NCI-H82 treated with DMSO at 0.1 percent for 48 hours (cell line): ENCODE measurements at regions not wholly inside any gene's neighbourhood (a gene's known extent, or its start where the extent isn't known, plus 50 kb on each side); places are given as distances from the start of the nearest gene placed in this dataset.
"Not testable (repeated sequence)": the region's sequence is repeated elsewhere in the genome, so short reads cannot be mapped to it uniquely, and the experiment has no call there.

Source experiments
- DNase-seq: peaks from one replicate; lab custom pipeline; 2025; ENCODE audit not compliant: unreplicated experiment; lab: John Stamatoyannopoulos, UW

DNA sequence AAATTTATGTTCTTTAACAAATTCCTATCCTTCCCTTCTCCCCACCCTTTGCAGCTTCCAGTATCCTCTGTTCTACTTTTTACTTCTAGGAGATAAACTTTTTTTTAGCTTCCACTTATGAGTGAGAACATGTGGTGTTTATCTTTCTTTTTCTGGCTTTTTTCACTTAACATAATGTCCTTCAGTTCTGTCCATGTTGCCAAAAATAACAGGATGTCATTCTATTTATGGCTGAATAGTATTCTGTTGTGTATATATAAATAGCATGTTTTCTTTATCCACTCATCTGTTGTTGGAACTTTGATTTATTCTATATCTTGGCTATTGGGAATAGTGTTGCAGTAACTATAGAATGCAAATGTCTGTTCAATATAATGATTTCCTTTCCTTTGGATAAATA is 1191.2 kb downstream of the CNTNAP5 start:
- no peak for DNase-seq

DNA sequence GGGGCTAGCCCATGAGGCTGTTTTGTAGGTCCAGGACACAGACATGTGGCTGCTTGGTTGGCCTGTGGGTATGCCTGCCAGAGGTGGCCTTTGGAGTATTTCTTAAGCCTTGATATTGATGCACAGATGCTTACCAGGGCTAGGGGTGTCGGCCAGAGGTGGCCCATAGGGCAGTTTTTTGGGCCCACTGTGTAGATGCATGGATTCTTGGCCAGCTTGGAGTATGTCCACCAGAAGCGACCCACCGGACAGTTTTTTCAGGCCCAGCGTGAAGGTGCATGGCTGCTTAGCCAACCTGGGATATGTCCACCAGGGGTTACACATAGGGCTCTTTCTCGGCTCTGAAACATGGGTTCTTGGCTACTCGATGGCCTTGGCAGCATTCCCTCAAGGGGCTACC is 1199.1 kb downstream of the CNTNAP5 start:
- DNase-seq, result no peak

DNA sequence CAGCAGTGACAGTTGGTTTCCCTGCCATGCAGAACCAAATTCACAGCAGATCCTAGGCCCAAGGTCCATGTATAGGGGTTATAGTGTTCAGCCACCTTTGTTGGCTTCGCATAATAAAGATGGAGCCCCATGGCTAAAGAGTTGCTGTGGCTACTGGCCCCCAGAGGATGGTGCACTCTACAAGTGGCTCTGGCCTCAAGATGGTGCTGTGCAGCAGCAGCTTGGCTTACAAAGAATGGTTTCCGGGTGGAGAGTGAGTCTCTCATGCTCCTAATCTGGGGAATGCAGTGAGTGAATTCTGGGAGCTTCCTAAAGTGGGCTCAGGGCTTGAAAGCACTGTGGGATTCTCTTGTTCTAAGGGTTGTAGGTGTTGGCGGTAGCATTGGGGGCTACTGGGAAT is 1199.7 kb downstream of the CNTNAP5 start:
- no peak for DNase-seq

DNA sequence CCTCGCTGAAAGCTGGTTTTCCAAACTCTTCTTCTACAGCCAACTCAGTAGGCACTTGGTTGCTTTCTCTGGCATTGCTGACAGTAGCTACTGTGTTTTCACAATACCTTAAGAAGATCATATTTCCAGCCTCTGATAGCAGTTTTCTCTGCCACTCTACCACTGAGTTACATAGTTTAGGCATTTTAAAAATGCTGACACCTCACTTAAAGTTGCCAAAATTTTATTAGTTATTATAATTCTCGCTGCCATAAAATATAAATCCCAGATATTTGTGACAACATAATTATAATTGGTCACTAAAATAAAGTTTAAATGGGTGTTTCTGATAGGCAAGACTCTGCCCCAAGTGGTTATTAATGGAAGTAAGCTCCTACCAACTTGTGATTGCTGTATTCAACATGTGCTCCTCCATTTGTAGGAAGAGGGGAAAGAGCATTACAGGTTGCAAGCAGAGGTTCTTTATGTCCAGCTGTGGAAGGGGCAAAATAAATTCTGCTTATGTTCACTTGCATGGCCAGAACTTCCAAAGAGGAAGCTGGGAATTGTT is 1202.8 kb downstream of the CNTNAP5 start:
- DNase-seq, result no peak

DNA sequence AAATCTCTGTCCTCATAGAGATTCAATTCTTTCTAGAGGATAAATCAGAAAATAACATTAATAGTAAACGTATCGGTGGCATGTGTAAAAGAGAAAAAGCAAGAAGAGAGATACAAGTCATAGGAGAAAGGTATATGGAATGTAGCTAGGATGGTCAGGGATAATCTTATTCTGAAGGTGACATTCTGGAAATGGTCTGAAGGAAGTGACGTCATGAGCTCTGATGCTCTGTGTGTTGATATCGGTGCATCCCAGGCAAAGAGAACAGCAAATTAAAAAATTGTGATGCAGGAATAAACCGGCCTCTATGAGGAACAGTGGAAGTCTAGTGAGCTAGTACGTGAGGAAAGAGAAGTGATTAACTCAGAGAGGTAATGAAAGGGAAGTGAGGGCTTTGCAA is 1215.8 kb downstream of the CNTNAP5 start:
- DNase-seq, result no peak

DNA sequence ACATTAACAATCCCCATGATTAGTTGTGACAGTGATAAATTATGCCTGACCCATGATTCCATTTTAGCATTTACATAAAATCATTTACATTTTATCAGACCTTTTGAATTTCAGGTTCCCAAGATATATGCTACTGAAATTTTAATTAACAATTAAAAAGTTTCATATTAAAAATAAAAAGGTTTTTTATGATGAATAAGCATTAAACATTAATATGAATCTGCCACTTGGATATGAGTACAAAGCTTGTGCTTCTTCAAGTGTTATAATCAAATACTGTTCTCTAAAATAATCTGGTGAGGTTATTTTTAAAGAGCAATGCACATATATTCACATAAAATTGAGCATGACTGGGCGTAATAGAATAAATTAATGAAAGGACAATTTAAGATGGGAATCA is 1218.0 kb downstream of the CNTNAP5 start:
- no peak for DNase-seq

DNA sequence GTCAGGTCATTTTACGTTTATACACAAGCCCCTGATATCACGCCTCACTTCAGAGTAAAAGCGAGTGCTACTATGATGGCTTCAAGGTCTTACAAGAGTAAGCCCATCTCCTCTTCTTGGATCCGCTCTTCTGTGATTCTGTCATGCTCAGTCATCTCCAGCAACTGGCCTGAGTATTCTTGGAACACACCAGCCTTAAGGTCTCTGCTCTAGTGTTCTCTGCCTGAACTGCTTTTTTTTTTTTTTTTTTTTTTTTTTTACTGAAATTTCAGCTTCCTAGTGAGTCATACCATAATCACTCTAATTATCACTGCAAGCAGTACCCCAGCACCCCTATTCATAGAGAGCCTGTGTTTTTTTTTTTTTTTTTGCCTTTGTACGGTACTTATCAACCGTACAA is 1228.9 kb downstream of the CNTNAP5 start:
- DNase-seq, result no peak

DNA sequence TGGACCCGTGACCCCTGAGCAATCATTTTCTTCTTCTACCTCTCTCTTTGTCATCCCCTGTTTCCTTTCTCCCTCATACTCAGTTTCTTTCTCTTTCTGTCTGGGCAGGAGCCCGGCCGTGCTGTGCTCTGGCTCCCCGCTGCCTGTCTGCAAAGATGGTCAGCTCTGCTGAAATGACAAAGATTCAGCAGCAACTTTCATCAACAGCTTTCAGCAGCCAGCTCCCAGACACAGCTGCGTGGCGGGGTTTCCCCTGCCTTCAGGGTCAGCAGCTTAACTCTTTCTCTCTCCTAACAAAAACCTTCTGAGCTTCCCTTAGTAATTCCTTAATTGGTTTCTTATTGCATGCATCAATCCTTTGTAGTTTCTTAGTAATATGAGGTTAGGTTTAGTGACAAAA is 1234.4 kb downstream of the CNTNAP5 start:
- DNase-seq, result no peak

DNA sequence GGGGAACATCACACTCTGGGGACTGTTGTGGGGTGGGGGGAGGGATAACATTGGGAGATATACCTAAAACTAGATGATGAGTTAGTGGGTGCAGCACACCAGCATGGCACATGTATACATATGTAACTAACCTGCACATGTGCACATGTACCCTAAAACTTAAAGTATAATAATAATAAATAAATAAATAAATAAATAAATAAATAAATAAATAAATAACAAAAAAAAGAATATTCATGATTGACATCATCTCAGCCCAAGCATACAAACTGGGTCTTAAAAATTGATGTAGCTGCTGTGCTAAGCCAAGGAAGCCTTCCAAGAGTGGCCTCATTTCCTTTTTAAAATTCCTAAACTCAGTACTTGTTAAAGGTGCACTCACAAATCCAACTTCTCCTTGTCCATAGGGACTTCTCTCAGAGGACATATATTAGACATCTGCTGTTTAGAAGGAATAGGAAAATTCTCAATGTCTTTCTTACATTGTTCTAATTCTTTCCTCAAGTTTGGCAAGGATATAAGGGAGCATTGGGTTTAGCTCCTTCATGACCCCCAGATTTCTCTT is 1235.4 kb downstream of the CNTNAP5 start:
- DNase-seq, result not testable (repeated sequence)

DNA sequence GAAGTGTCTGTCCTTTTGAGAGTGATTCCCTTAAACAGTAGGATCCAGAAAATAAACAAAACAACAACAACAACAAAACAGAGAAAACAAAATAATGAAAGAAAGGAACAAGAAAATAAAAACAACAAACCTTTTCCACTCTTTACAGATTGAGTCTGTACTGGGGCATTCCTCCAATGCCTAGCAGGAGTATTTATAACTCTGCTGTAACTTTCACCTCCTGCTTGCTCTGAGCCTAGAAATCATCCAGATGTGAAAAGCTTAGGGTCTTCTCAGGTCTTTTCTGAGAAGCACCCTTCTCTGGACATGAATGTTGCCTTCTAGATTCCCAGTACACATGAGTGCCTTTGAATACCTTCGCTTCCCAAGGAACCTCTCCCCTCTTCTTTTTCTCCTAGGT is 1239.4 kb downstream of the CNTNAP5 start:
- no peak for DNase-seq

DNA sequence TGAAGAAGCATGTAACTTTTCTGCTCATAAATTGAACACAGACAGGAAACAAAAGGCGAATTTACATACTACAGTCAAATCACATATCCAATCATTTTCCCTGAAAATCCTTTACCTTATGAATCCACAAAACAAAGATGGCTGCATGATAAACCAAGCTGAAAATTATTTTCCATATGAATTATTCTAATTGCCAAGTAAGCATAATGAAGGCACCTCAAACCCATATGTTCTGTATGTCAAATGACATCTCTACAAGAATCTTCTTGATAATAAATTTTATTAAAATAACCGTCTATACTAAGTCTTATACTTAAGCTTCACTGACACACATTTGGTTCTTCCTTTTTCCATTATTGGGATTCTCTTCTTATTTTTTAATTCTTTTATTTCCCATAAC is 1242.6 kb downstream of the CNTNAP5 start:
- no peak for DNase-seq

DNA sequence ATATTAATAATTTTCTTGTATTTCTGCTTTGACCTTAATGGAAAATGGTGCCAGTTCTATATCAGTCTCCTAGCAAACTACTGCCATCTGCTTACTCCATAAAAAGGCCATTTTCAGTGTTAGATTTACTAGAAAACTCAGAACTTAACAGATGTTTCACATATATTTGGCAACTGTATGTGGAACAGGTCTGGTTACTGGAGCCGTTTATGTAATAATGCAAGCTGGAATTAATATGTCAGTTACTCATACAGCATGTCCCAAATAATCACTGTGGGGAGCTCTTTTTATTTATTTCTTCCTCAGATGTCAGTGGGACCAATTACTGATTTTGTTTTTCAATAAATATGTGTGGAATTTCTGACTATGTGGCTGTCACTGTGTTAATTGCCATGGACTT is 1247.6 kb downstream of the CNTNAP5 start:
- no peak for DNase-seq

DNA sequence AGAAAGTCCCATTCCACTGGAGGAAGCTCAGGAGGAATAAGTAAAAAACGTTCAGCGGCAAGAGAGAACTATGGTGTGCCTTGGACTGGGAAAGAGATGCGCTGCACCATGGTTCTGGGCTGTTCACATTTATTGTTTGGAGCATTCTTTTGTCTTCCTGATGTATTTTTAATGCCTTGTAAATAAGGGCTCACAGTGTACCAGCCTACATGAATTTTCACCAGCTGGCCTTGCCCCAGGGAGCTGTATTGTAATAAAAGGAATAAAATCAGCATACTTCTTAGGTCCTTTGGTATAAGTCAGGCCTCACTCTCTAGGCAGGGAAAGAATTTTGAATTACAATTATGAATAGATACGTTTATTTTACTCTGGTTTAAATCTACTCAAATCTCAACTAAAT is 1249.6 kb downstream of the CNTNAP5 start:
- no peak for DNase-seq

DNA sequence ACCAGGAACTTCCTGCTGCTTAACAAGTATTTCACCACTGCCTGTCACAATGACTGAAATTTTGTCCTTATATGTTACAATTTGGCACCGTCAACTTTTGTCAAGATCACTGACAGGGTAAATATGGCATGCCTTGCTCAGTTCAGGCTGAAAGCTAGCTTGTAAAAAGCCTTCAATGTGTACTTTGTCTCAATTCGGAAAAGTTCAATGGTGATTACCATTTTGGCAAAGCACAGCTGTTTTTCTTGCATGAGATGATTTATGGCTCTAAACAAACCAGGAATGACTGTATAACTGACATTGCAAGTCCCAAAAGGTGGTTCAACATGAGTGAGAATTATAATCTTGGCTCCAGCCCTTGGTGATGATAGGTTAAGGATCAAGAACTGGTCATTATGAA is 1255.2 kb downstream of the CNTNAP5 start:
- DNase-seq, result no peak

DNA sequence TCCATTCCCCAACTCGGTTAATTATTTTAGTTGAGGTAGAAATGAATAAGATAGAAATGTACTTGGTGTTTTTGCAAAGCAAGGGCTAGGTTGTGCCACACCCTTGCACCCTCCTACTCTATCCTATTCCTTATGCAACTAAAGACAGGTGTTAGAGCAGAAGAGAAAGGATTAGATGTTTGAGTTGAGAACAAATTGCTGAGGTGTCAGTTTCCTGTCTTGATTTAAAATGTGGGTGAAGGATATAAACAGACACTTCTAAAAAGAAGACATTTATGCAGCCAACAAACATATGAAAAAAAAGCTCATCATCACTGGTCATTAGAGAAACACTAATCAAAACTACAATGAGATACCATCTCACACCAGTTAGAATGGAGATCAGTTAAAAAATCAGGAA is 1256.2 kb downstream of the CNTNAP5 start:
- DNase-seq, result no peak

DNA sequence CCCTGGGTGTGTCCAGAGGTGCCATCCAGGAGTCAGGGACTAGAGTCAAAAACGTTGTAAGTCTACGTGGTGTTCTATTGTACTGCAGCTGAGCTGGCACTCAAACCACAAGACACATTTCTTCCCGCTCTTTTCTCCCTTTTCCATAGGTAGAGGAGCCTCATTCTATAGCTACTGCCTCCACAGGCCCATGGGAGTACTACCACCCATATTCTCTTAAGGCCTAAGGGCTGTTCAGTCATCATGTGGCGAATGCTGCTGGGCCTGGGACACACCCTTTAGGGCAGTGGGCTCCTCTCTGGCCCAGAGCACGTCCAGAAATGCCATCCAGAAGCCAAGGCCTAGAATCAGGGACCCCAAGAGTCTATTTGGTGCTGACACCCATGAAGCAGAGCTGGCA is 1271.7 kb downstream of the CNTNAP5 start:
- DNase-seq, result no peak

DNA sequence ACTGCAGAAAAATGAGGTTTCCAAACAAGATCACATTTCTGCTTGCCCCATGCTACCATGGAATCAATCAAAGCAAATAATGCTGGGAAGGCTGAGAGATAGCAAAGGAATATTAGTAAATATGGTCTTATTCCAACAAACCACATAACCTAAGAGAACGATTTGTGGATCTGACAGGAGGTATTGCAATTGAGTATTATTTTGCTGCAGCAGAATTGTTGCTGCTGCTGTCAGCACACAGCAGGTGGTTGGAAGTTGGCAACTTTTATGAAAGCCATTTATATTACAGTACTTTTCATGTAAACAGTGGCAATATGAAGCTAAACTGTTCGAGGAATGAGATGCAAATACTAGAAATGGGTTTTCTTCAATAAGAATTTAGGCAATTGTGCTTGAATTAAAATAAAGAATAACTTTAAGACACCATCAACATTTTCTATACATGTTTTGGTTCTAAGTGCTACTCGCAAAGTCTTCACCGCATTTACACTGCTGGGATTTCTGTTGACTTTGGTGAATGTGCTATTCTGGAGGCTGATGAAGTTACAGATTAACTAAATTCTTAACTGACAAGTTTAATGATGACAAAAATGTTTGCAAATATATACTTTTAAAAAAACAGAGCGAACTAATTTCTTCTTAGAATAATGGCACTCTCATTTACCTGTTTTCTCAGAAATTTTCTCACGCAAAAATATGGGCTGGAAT is 1285.7 kb downstream of the CNTNAP5 start:
- DNase-seq, result no peak

DNA sequence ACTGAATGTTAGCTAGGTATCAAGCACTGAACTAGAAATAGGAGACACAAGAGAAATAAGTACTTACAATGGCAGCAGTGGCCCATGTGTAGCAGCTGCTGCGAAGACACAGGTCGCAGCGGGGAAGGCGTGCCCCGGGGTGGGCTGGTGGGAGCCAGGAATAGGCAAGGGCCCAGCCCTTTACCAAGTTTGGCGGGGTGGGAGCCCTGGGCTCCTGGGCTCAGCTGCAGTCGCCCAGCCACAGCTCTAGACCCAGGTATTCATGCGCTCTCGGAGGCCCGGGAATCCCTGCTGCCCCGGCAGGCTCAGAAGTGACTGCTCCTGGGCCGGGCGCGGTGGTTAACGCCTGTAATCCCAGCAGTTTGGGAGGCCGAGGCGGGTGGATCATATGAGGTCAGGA is 1287.3 kb downstream of the CNTNAP5 start:
- no peak for DNase-seq

DNA sequence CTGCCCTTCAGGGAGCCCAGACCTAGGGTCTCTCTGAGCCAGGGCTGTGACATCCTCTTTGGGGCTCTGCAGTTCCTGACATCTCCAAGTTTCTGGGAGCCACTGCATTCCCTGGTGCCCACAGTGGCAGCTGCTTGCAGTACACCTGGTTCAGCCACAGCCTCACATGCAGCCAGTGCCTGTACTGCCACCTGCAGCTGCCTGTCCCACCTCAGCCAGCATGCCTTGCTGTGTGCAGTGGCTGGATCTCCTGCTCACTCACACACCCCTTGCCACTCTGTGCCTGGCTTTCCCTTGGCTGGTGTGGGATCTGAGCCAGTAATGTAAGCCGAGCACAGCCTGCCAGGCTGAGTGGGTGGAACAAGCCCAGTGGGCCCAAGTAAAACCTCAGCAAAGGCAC is 1288.7 kb downstream of the CNTNAP5 start:
- no peak for DNase-seq

DNA sequence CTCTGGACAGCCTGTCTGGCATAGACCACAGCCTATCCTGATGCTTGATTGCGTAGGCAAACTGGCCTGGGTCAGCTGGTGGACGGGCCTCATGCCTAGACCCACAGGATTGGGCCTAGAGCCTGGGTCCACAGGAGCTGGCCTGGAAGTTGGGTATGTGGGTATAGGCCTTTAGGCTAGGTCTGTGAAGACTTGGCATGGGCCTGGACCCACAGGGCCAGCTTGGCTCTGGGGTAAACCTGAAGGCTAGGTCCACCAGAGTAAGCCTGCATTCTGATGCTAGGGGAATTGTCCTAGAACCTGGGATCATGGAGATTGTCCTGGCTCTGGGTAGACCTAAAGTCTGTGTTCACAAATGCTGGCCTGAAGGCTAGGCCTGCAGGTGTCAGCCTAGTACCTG is 1293.7 kb downstream of the CNTNAP5 start:
- DNase-seq, result no peak

DNA sequence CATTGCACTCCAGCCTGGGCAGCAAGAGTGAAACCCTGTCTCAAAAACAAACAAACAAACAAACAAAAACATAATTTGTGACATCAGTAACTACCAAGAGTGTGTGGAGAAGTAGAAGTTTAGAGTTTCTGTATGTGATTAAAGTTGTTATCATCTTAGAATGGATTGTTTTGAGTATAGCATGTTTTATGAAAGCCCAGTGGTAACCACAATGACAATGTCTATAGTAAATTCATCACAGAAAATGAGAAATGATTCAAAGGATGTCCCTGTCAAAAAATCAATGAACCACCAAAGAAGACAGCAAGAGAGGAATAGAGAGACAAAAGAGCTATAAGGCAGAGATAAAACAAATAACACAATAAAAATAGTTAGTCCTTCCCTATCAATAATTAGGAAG is 1299.2 kb downstream of the CNTNAP5 start:
- DNase-seq, result no peak

DNA sequence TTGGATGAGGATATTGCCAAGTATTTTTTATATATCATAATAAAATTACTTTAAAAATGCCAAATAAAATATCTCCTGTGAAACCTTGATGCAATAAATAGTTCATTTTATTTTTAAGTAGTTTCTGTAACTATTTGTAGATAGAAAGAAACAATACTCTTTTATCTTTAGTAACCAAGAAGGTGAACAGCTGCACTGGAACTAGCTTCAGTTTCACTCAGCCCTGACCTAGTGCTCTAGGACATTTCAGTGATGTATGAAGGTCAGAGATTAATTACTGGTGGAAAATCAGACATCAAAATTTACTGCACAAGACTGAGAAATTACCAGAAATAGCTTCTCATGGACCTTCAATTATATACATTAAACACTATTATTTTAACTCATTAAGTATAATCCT is 1305.0 kb downstream of the CNTNAP5 start:
- DNase-seq, result no peak

DNA sequence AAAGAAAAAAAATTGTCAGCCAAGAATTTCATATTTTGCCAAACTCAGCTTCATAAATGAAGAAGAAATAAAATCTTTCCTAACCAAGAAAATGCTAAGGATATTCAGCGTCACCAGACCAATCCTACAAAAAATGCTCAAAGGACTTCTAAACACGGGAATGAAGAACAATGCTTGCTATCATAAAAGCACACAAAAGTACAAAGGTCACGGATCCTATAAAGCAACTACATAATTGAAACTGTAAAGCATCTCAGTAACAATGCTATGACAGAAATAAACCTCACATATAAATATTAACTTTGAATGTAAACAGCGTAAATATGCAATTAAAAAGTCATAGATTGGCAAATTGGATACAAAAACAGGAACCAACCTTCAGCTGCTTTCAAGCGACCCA is 1314.6 kb upstream of the GYPC start:
- no peak for DNase-seq
